Fibroblast of lung (primary cell): ENCODE measurements at regions not wholly inside any gene's neighbourhood (a gene's known extent, or its start where the extent isn't known, plus 50 kb on each side); places are given as distances from the start of the nearest gene placed in this dataset.

Source experiments
- DNase-seq, 2 donors: peaks; one replicate each; pipeline versions ENCODE4 v3.0.0 to v3.0.0-alpha.2; 2010; ENCODE audit warnings: low read depth in 2 of 2
- H2AFZ ChIP-seq: 2 replicates; pipeline ENCODE4 v1.5.1; 2012; ENCODE audit warnings: low read length, control low read depth, inconsistent platforms
- H3K27ac ChIP-seq: 2 replicates; pipeline ENCODE4 v1.5.1; 2011; ENCODE audit warnings: low read length, control low read depth; ENCODE audit not compliant: insufficient read depth
- H3K27me3 ChIP-seq: 2 replicates; pipeline ENCODE4 v1.5.1; 2011; ENCODE audit warnings: mild to moderate bottlenecking, low read length; ENCODE audit not compliant: control insufficient read depth, insufficient read depth
- H3K36me3 ChIP-seq: 2 replicates; pipeline ENCODE4 v1.5.1; 2011; ENCODE audit warnings: low read length; ENCODE audit not compliant: control insufficient read depth, insufficient read depth
- H3K4me1 ChIP-seq: 2 replicates; pipeline ENCODE4 v1.5.1; 2011; ENCODE audit warnings: low read length; ENCODE audit not compliant: control insufficient read depth, insufficient read depth; ENCODE audit errors: extremely low read depth
- H3K4me2 ChIP-seq: 2 replicates; pipeline ENCODE4 v1.5.1; 2011; ENCODE audit warnings: low read length, control low read depth; ENCODE audit not compliant: insufficient read depth; ENCODE audit errors: extremely low read depth
- H3K4me3 ChIP-seq, 4 experiments: fragments of 200-600 bp in 1 of 4; sonication (generic) in 1 of 4; replicated peaks in 1 of 4; 2 replicates each; pipeline ENCODE4 v1.5.1; 2011 to 2016; ENCODE audit warnings: low read length in 4 of 4, low read depth in 3 of 4, mild to moderate bottlenecking in 3 of 4, control low read depth in 2 of 4, inconsistent platforms in 1 of 4, mixed read lengths in 1 of 4; ENCODE audit not compliant: insufficient read depth in 1 of 4; ENCODE audit errors: control extremely low read depth in 1 of 4
- H3K79me2 ChIP-seq: 2 replicates; pipeline ENCODE4 v1.5.1; 2012; ENCODE audit warnings: mild to moderate bottlenecking, low read length, inconsistent platforms; ENCODE audit not compliant: control insufficient read depth, insufficient read depth
- H3K9ac ChIP-seq: 2 replicates; pipeline ENCODE4 v1.5.1; 2011; ENCODE audit warnings: mild to moderate bottlenecking, low read length, control low read depth; ENCODE audit not compliant: insufficient read depth
- H3K9me3 ChIP-seq: 2 replicates; pipeline ENCODE4 v1.5.1; 2012; ENCODE audit warnings: low read depth, low read length; ENCODE audit not compliant: control insufficient read depth, insufficient read depth
- H4K20me1 ChIP-seq: 2 replicates; pipeline ENCODE4 v1.5.1; 2011; ENCODE audit warnings: low read length; ENCODE audit not compliant: control insufficient read depth, insufficient read depth; ENCODE audit errors: extremely low read depth
- EZH2 ChIP-seq: IDR thresholded peaks from 2 replicates; pipeline ENCODE4 v1.5.1; 2012; ENCODE audit warnings: low read length, control low read depth, mild to moderate bottlenecking; ENCODE audit errors: missing control alignments
- TF ChIP-seq, protein P1 (sequence below), 2 donors: IDR thresholded peaks in 1 of 2; conservative IDR thresholded peaks in 1 of 2; 1 replicate in 1 of 2; 2 replicates in 1 of 2; pipeline ENCODE4 v1.5.1; 2011 to 2012; ENCODE audit warnings: low read length in 2 of 2, control low read depth in 1 of 2, inconsistent platforms in 1 of 2, low read depth in 1 of 2, mild to moderate bottlenecking in 1 of 2

DNA sequence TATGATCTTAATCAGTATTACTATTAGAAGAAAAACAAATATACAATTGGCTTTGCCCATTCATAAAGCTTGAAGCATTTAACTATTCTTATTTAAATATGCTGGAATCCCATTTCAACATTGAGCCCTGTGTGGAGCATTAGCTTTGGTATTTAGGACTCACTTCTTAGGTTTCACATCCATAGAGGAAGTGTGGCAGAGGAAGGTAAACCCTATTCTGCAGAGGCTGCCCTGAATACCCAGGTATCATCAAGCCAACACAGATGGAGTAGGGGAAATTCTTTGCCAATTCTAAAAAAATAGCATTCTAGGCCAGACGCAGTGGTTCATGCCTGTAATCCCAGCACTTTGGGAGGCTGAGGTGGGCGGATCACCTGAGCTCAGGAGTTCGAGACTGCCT lies 361.5 kb downstream of the FIGN start:
- no peak overlapping the region for H3K9ac ChIP-seq
- H2AFZ ChIP-seq, result no peak overlapping the region
- H3K4me3 ChIP-seq, result no peak overlapping the region
- no peak overlapping the region for H3K4me2 ChIP-seq
- TF ChIP-seq, protein P1, sequence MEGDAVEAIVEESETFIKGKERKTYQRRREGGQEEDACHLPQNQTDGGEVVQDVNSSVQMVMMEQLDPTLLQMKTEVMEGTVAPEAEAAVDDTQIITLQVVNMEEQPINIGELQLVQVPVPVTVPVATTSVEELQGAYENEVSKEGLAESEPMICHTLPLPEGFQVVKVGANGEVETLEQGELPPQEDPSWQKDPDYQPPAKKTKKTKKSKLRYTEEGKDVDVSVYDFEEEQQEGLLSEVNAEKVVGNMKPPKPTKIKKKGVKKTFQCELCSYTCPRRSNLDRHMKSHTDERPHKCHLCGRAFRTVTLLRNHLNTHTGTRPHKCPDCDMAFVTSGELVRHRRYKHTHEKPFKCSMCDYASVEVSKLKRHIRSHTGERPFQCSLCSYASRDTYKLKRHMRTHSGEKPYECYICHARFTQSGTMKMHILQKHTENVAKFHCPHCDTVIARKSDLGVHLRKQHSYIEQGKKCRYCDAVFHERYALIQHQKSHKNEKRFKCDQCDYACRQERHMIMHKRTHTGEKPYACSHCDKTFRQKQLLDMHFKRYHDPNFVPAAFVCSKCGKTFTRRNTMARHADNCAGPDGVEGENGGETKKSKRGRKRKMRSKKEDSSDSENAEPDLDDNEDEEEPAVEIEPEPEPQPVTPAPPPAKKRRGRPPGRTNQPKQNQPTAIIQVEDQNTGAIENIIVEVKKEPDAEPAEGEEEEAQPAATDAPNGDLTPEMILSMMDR (conservative IDR thresholded peaks at IDR 0.05 in 1 of 2, IDR thresholded peaks at IDR 0.05 in 1 of 2; ENCODE audit: low read depth in 1 of 2, low read length in 2 of 2), result no peak
- no peak for TF ChIP-seq EZH2
- H3K36me3 ChIP-seq, result no peaks in the 10 kb centered on the region
- DNase-seq, result no peak
- H3K27ac ChIP-seq, result no peak overlapping the region
- no peaks in the 10 kb centered on the region for H3K4me1 ChIP-seq
- H3K27me3 ChIP-seq, result no peaks in the 10 kb centered on the region
- no peaks in the 10 kb centered on the region for H3K79me2 ChIP-seq
- no peaks in the 10 kb centered on the region for H4K20me1 ChIP-seq
- H3K9me3 ChIP-seq, result no peaks in the 10 kb centered on the region

DNA sequence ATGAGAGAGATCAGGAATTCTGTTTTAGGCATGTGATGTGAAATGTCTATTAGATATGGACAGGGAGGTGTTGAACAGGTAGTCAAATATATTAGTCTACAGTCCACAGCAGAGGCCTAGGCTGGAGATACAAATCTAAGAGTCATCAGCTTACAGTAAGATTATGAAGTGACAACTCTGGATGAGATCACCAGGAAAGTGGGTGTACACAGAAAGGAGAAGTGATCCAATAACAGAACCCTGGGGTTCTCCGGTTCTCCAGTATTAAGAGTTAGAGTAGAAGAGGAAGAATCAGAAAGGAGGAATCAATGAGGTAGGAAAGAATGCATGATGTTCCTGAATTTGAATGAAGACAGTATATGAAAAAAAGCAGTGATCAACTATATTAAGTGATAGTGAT lies 362.3 kb downstream of the FIGN start:
- no peak for TF ChIP-seq EZH2
- TF ChIP-seq, protein P1 (conservative IDR thresholded peaks at IDR 0.05 in 1 of 2, IDR thresholded peaks at IDR 0.05 in 1 of 2; ENCODE audit: low read depth in 1 of 2, low read length in 2 of 2), result no peak
- H2AFZ ChIP-seq, result no peak overlapping the region
- no peak overlapping the region for H3K27ac ChIP-seq
- H3K9me3 ChIP-seq, result no peaks in the 10 kb centered on the region
- no peaks in the 10 kb centered on the region for H3K36me3 ChIP-seq
- no peak overlapping the region for H3K4me3 ChIP-seq
- no peak overlapping the region for H3K4me2 ChIP-seq
- H3K79me2 ChIP-seq, result no peaks in the 10 kb centered on the region
- no peaks in the 10 kb centered on the region for H3K27me3 ChIP-seq
- no peak for DNase-seq
- H3K4me1 ChIP-seq, result no peaks in the 10 kb centered on the region
- no peaks in the 10 kb centered on the region for H4K20me1 ChIP-seq
- no peak overlapping the region for H3K9ac ChIP-seq

DNA sequence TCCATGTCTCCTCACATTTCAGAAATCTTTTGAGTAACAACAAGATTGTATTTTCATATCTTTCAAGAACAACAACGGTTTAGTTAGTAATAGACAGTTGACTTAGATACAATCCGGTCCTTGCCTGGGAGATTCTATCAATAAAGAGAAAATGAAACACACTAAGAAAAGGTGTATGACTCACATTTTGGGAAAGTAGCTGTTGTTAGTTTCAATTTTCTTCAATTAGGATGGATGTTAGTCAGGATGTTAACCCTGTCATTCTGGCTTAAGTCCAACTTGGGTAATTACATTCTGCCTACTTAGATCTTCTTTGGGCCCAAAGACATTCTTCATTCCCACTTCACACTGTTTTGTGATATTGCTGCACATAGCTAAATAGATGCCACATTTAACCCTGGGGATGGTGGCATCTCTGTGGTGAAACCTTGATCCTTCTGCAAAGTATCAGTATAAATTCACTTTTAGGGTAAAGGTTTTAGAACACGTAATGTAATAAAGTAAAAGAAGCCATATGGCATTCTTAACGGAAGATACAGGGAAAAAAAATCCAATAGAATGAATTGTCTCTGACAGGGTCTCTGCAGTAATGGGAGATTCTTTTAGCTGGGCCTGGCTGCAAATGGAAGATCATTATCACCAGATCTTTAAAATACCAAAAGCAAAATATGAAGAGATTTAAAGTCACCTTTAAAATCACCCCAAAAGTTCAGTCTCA lies 365.5 kb downstream of the FIGN start:
- Histone ChIP-seq H3K9me3 (no peaks in the 10 kb centered on the region), H3K9ac (no peak overlapping the region), H4K20me1 (no peaks in the 10 kb centered on the region), H3K27me3 (no peaks in the 10 kb centered on the region), H3K27ac (no peak overlapping the region), H3K4me3 (no peak overlapping the region), H3K79me2 (no peaks in the 10 kb centered on the region), H3K36me3 (no peaks in the 10 kb centered on the region), H3K4me1 (no peaks in the 10 kb centered on the region), H3K4me2 (no peak overlapping the region), H2AFZ (no peak overlapping the region)
- DNase-seq, result peak in 1 of 2 donors; percentile 30
- TF ChIP-seq, protein P1 (conservative IDR thresholded peaks at IDR 0.05 in 1 of 2, IDR thresholded peaks at IDR 0.05 in 1 of 2; ENCODE audit: low read depth in 1 of 2, low read length in 2 of 2), result no peak
- no peak for TF ChIP-seq EZH2
